NCI-H2227 (cell line): ENCODE measurements at regions not wholly inside any gene's neighbourhood (a gene's known extent, or its start where the extent isn't known, plus 50 kb on each side); places are given as distances from the start of the nearest gene placed in this dataset.

Experiments used
- DNase-seq: peaks from one replicate; lab custom pipeline; 2025; ENCODE audit not compliant: unreplicated experiment; lab: John Stamatoyannopoulos, UW

GRCh38 chr2:220043155-220043989, 415.9 kb downstream of the SLC4A3 start:
- no peak for DNase-seq

GRCh38 chr2:220043990-220044335, 416.5 kb downstream of the SLC4A3 start:
- no peak for DNase-seq

- DNase-seq: no peak
Observed at GRCh38 chr2:220044383-220044782, 417.0 kb downstream of the SLC4A3 start.

- DNase-seq: no peak
Observed at GRCh38 chr2:220046507-220046906, 419.1 kb downstream of the SLC4A3 start.

GRCh38 chr2:220051716-220052115, 424.3 kb downstream of the SLC4A3 start:
- DNase-seq: no peak

- DNase-seq: no peak
Observed at GRCh38 chr2:220053919-220054318, 426.5 kb downstream of the SLC4A3 start.

- DNase-seq: no peak
Observed at GRCh38 chr2:220057391-220057790, 430.0 kb downstream of the SLC4A3 start.

GRCh38 chr2:220057916-220058315, 430.5 kb downstream of the SLC4A3 start:
- DNase-seq: no peak

GRCh38 chr2:220064111-220065030, 436.9 kb downstream of the SLC4A3 start:
- DNase-seq: no peak

- no peak for DNase-seq
Observed at GRCh38 chr2:220065581-220065980, 438.2 kb downstream of the SLC4A3 start.

- DNase-seq: no peak
Observed at GRCh38 chr2:220068846-220069245, 441.4 kb downstream of the SLC4A3 start.

GRCh38 chr2:220070349-220070748, 442.9 kb downstream of the SLC4A3 start:
- no peak for DNase-seq

- DNase-seq: no peak
Observed at GRCh38 chr2:220071696-220072095, 444.3 kb downstream of the SLC4A3 start.

- no peak for DNase-seq
Observed at GRCh38 chr2:220072669-220073220, 445.3 kb downstream of the SLC4A3 start.

GRCh38 chr2:220075835-220076234, 448.4 kb downstream of the SLC4A3 start:
- no peak for DNase-seq

- DNase-seq: no peak
Observed at GRCh38 chr2:220076734-220077133, 449.3 kb downstream of the SLC4A3 start.

GRCh38 chr2:220077488-220077887, 450.1 kb downstream of the SLC4A3 start:
- no peak for DNase-seq

GRCh38 chr2:220078439-220078838, 451.0 kb downstream of the SLC4A3 start:
- DNase-seq: no peak

- DNase-seq: no peak
Observed at GRCh38 chr2:220079595-220079994, 452.2 kb downstream of the SLC4A3 start.

GRCh38 chr2:220081171-220081570, 453.7 kb downstream of the SLC4A3 start:
- DNase-seq: no peak

- no peak for DNase-seq
Observed at GRCh38 chr2:220090050-220090449, 462.6 kb downstream of the SLC4A3 start.

- no peak for DNase-seq
Observed at GRCh38 chr2:220096406-220096805, 469.0 kb downstream of the SLC4A3 start.
